ENCODE measurements at regions not wholly inside any gene's neighbourhood (a gene's known extent, or its start where the extent isn't known, plus 50 kb on each side); places are given as distances from the start of the nearest gene placed in this dataset.

GRCh38 chr16:48448841-48449481 lies 63.7 kb upstream of the SIAH1 start:
- CTCF ChIA-PET, result no interaction called here
- intact Hi-C loops (cut with micrococcal nuclease), result no loop called here

More at GRCh38 chr16:48448841-48449481, 63.7 kb upstream of the SIAH1 start:
- Histone ChIP-seq H3K9ac (ENCODE audit: low read depth, low read length) (no peak overlapping the region), H2AK5ac (ENCODE audit: low read depth, low read length) (no peak overlapping the region), H4K5ac (ENCODE audit: low read depth, low read length) (no peak overlapping the region), H3K4ac (ENCODE audit: low read depth, low read length) (no peak overlapping the region), H2BK5ac (ENCODE audit: low read depth, low read length, poor library complexity, severe bottlenecking) (no peak overlapping the region), H3K9me3 (ENCODE audit: control insufficient read depth, insufficient read depth, low read length) (no peaks in the 10 kb centered on the region), H3K23ac (ENCODE audit: low read depth, low read length) (no peak overlapping the region), H4K20me1 (ENCODE audit: insufficient read depth, low read length) (no peaks in the 10 kb centered on the region), H3K14ac (replicated peaks; ENCODE audit: low read depth, low read length) (no peak overlapping the region), H3K18ac (ENCODE audit: low read depth, low read length) (no peak overlapping the region), H2AFZ (replicated peaks; ENCODE audit: low read length, poor library complexity) (peak overlapping the region; percentile 38), H4K8ac (ENCODE audit: low read depth in 2 of 2, low read length in 2 of 2) (no peak overlapping the region), H3K36me3 (ENCODE audit: control insufficient read depth, insufficient read depth, low read length) (no peaks in the 10 kb centered on the region), H3K79me1 (ENCODE audit: low read depth in 1 of 2, low read length in 2 of 2) (no peaks in the 10 kb centered on the region; a peak in 1 of 4 replicates), H3K27ac (ENCODE audit: insufficient read depth, low read length) (no peak overlapping the region), H2BK15ac (ENCODE audit: low read depth, low read length) (no peak overlapping the region), H3K4me2 (ENCODE audit: low read depth, low read length) (no peak overlapping the region), H3K4me3 (ENCODE audit: insufficient read depth, low read depth, low read length) (no peak overlapping the region), H3K56ac (ENCODE audit: extremely low read depth, insufficient read depth, low read length) (no peak overlapping the region), H3K9me1 (ENCODE audit: insufficient read depth, low read length) (peaks cover 7% of the 10 kb centered on the region; the same call in 1 of the 2 replicates), H4K91ac (ENCODE audit: insufficient read depth, low read depth, low read length) (no peak overlapping the region), H3K27me3 (ENCODE audit: control insufficient read depth, insufficient read depth, low read length) (no peaks in the 10 kb centered on the region), H2AK9ac (replicated peaks; ENCODE audit: low read depth, low read length, poor library complexity) (no peak overlapping the region), H2BK120ac (ENCODE audit: low read depth, low read length) (no peak overlapping the region), H2BK20ac (ENCODE audit: low read depth, low read length) (no peak overlapping the region), H3K4me1 (ENCODE audit: control insufficient read depth, insufficient read depth, low read length) (peaks cover 8% of the 10 kb centered on the region)
- no peak for DNase-seq
- BruUV-seq (replicated peaks), result no TSS peak
- POLR2A ChIA-PET (ENCODE audit: unreplicated experiment), result no interaction called here
- in situ Hi-C loops (cut with MboI; ENCODE audit: low sequenced_read_pairs), result no loop called here
- TF ChIP-seq CTCF (conservative IDR thresholded peaks at IDR 0.05; ENCODE audit: low read depth, low read length), result no peak
- no peak for TF ChIP-seq MXI1 (IDR thresholded peaks at IDR 0.05; ENCODE audit: borderline replicate concordance, low read depth, low read length)
- TF ChIP-seq NFE2L2 (IDR thresholded peaks at IDR 0.05; ENCODE audit: low read depth, low read length), result no peak
- no peak for TF ChIP-seq POLR2A (IDR thresholded peaks at IDR 0.05; ENCODE audit: low read depth, low read length)
- no peak for TF ChIP-seq RFX5 (IDR thresholded peaks at IDR 0.05; ENCODE audit: low read depth, low read length)
- TF ChIP-seq, protein P1, sequence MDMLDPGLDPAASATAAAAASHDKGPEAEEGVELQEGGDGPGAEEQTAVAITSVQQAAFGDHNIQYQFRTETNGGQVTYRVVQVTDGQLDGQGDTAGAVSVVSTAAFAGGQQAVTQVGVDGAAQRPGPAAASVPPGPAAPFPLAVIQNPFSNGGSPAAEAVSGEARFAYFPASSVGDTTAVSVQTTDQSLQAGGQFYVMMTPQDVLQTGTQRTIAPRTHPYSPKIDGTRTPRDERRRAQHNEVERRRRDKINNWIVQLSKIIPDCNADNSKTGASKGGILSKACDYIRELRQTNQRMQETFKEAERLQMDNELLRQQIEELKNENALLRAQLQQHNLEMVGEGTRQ (IDR thresholded peaks at IDR 0.05; ENCODE audit: low read depth, low read length), result no peak
- no peak for TF ChIP-seq FOS (IDR thresholded peaks at IDR 0.05; ENCODE audit: low read depth, low read length)
- no peak for TF ChIP-seq BHLHE40 (IDR thresholded peaks at IDR 0.05; ENCODE audit: low read depth, low read length)
- no peak for TF ChIP-seq MAFK (IDR thresholded peaks at IDR 0.05; ENCODE audit: low read depth, low read length)
- TF ChIP-seq CHD1 (IDR thresholded peaks at IDR 0.05; ENCODE audit: low read depth, low read length), result no peak
- TF ChIP-seq CEBPB (IDR thresholded peaks at IDR 0.05; ENCODE audit: low read depth, low read length), result no peak
- no peak for TF ChIP-seq MAZ (IDR thresholded peaks at IDR 0.05; ENCODE audit: borderline replicate concordance, low read depth, low read length)
- 90% methylated on average over 2 of the region's 9 CpGs; no CpG with 5 or more reads in 1 of the 2 experiments for WGBS, 2 experiments (ENCODE audit: extremely low coverage in 2 of 2, insufficient read length in 1 of 2)
- no peak for ATAC-seq (ENCODE audit: low read depth)
- dilution Hi-C loops (cut with HindIII; ENCODE audit: low sequenced_read_pairs, unreplicated experiment), result no loop called here

Data from IMR-90 (cell line).